HG03469 (cell line): ENCODE measurements at regions not wholly inside any gene's neighbourhood (a gene's known extent, or its start where the extent isn't known, plus 50 kb on each side); places are given as distances from the start of the nearest gene placed in this dataset.
A peak's percentile ranks its signal among the peaks of the same experiment; 100 is the strongest.

Experiments used
- ATAC-seq: cut with Tn5 transposase; IDR thresholded peaks from one replicate; pipeline ENCODE4 v1.9.1; 2021; ENCODE audit warnings: mild to moderate bottlenecking, moderate library complexity, moderate number of reproducible peaks; ENCODE audit not compliant: unreplicated experiment

DNA sequence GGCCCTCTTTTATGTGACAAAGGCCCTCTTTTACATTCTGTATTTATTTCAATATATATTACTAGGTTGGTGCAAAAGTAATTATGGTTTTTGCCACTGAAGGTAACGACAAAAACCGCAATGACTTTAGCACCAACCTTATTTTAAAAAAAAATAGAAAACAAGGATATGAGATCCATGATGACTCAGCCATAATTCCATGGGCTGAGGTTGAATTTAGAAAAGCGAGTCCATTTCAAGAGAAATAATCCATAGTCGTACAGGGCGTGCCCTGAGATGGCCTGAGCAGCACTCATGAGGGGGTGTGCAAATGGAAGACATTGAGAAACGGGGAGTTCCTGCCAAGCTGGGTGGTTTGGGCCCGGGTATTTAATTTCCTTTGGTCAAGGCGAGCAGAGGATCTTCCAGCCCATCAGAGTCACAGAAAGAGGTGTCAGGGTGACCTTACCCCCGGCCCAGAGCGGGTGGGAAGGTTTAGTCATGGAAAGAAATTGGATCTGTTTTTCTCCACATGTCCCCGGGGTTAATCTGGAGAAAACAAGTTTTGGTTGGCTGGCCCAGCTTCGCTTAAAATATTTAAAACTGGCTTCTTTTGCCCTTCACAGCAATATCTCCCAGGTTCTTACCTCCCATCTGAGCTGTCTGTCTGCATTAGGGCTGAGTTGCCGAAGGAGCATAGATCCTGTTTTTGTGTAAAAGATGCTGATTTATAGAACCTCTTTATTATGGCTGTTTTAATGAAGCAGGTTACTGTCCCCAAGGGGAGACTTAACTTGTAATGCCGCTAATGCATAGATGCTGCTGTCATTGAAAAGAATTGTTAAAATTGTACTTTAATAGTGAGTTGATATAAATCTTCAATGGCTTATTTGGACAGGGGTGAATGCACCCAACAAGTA is 255.6 kb downstream of the PREX1 start:
- ATAC-seq, result no peak

DNA sequence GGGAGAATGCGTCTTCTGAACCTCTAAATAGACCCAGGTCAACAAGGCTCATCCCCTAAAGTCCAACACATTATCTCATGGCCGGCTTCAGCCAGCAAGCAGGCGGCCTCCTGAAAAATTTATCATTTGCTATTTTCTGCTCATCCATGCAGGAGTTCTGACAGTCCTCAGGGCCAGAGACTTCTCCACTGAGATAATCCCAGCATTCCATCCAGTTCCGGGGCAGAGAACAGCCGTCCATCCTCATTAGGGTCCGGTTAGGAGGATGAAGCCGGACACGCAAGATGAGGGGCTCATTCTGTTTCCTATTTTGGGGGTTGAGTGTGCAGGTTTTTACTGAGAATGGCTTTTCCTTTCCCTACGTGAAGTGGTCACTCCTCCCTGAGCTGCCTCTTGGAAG is 258.1 kb downstream of the PREX1 start:
- ATAC-seq, result no peak

- no peak for ATAC-seq
Observed at GRCh38 chr20:48568520-48568919, 259.3 kb downstream of the PREX1 start.

DNA sequence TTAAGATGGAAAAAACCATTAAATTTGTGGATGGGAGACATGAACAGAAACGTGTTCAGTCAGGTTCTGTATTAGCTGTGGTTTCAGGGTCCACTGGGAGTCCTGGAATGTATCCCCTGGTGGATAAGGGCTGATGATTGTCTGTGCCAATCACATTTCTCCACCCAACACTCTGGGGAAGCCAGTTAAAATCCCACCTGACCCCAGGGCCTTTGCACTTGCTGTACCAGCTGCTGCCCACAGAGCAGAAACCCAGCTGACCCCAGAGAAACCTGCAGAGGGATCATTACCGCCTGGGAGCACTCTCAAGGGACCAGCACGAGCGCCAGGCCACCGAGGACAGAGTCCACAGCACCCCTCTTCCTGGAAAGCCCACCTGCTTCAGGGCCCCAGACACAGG is 260.7 kb downstream of the PREX1 start:
- no peak for ATAC-seq

DNA sequence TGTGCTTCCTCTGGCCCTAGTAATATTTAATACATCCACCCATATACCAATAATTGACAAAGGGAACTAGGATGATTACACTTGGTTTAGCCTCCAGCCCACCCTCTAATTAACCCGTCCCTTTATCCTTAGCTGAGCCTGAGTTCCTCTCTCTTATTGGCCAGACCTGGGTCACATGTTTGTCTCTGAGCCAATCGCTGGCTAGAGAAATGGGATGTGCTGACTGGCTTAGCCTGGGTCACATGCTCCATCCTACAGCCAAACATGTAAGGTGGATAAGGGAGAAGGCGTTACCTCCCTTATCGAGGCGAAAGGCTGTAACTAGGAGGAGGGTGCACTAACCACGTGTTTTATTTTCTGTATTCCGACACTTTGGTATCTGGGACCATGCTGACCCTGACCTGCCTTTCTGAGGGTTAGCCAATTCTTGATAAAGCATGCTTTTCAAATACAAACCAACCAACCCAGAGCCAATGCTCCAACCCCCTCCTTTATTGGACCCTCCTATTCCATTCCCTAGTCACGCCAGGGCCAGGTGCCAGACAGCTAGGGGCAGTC is 262.7 kb downstream of the PREX1 start:
- no peak for ATAC-seq

- ATAC-seq, result no peak
Observed at GRCh38 chr20:48563191-48563870, 264.5 kb downstream of the PREX1 start.

DNA sequence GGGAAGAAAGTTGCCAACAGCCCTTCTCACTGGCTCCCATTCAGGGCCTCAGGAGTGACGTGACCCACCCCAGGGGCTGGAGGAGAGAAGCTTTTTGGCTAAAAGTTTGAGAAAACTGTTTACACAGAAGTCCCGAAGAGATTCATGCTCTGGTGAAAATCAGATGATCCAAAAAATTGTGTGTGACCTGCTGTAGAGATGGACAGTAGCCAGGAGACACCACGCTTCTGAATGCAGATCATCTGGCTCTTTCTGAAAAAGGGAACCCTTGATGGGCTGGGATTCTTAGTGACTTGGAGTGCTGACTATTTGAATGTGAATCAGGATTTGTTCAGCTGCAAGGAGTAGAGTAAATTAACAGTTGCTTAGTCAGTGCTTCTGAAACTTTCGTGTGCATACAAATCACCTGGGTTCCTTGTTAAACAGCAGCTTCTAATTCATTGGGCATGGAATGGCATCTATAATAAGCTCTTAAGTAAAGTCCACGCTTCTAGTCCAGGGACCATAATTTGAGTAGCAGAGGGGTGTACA is 265.1 kb downstream of the PREX1 start:
- ATAC-seq, result no peak

DNA sequence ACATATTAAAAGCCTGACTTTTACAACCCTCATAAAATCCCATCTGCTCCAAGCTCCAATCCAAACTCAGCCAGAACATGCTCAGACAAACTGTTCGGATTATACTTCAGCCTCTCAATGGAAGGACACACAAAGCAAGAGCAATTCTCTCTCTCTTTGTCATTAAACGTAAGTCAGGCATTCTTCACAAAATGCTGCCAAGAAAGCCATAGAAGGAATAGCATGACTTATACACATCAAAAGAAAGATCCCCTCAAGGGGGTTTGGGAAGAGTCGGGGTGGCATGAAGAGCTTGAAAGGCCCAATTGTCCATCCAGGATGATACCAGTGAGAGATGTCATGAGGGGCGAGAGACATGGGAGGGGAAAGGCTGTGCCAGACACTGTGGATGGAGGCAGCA is 268.9 kb downstream of the PREX1 start:
- no peak for ATAC-seq

- ATAC-seq, result no peak
Observed at GRCh38 chr20:48557380-48557779, 270.4 kb downstream of the PREX1 start.

DNA sequence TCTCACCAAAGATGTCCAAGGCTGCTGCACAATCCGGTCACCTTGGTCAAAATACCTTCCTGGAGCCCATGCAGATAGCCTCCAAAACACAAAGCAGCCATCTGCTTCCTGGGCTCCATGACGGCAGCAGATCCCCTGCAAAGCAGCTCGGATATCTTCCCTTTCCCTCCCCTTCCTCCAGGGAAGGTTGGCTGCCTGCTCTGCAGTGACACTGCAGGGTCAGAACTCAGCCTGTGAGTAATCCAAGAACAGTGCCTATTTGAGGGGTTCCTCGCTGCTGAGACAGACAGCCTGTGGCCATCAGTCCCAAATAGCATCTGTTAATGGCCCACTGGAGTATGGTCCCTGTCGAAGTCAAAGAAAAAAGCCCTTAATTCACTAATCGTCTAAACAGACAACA is 270.8 kb downstream of the PREX1 start:
- ATAC-seq, result no peak

GRCh38 chr20:48552550-48552949 is 275.2 kb downstream of the PREX1 start:
- no peak for ATAC-seq

DNA sequence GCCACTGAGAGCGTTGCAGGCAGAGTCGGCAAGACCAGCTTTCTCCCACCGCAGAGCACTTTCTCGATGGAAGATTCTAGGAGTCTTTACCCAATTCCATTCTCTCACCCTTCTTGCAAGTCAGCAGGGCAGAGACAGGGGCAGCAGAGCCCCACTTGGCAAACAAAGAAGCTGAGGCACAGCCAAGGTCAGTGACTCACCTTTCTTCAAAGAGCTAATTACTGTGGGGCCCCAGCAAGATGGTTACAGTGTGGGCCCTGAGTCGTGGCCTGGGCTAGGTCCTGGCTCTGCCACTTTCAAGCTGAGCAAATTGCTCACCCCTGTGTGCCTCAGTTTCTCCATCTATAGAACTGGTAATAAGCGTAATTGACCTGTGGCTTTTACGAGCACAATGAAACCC is 277.0 kb downstream of the PREX1 start:
- ATAC-seq, result no peak

- ATAC-seq, result no peak
Observed at GRCh38 chr20:48547664-48548063, 280.1 kb downstream of the PREX1 start.

DNA sequence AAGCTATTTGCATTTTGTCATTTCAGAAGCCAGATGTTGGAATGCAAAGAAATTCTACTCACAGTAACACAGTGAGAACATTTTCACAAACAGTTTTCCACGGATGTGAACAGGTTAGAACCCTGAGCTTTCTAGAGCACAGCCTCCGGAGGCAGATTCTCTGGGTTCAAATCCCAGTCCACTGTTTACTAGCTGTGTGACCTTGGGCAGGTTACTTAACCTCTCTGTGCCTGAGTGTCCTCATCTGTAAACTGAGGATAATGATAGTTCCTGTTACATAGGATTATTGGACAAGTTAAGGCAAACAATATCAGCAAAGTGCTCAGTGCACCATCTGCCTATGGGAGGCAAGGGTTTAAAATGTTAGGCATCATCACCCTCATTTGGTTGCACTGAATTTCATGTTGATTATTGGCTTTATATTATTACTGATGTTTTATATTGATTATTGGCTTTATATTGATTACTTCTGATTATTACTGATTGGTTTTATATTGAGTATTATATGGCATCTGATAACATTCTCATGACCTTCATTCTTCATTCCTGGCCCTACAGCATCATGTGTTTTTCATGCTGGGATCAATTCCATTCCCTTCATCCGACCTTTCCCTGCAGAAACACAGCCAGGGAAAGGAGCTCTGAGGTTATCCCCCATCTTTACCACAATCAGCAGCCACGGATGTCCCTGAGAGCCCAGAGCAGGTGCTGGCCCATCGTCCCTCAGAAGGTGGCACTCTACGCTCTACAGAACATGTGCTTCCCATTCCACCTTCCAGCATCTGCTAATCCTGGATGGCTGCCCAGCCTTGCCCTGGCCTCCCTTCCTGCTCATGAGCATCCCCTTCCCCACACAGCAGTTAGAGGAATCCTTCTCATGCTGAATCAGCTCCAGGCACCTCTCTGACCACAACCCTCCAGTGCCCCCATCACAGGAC is 283.1 kb downstream of the PREX1 start:
- ATAC-seq, result no peak

- peak; percentile 56 for ATAC-seq
Observed at GRCh38 chr20:48541581-48542071, 286.2 kb downstream of the PREX1 start.

DNA sequence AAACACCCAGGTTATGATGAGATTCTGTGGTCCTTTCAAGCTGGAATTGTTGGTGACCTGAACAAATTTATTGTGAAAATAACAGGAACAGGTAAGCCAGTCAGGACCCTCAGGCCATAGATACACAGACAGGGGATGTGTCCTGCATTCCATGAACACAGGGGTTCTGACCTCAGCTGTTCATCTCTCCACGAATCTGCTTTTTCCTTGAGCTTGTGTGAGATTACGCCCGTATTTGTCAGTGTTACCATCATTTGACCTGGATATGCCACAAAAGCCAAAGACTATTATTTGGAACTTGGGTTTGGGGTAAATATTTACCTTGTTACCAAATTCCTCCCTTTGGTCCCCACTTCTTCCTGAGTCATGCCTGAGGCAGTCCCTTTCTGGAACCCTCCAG is 288.9 kb downstream of the PREX1 start:
- ATAC-seq, result no peak

- ATAC-seq, result no peak
Observed at GRCh38 chr20:48538058-48538825, 289.6 kb downstream of the PREX1 start.

- ATAC-seq, result no peak
Observed at GRCh38 chr20:48536206-48536605, 291.6 kb downstream of the PREX1 start.

DNA sequence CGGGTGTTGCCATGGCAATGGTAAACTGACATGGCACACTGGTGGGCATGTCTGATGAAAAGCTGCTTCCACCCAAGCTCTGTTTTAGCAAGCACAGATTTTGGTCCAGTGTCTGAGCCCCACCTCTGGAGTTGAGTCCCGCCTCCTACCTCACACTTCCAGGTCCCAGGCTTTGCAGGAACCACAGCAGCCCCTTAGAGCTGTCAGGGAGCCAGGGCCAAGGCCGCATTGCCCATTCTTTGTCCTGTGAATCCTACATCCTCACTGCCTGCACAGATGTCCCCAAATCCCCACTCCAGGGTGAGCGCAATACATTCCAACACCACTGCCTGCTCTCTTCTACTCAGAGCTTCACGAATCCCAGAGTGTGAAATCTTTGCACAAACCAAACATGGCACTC is 292.2 kb downstream of the PREX1 start:
- ATAC-seq, result no peak

- no peak for ATAC-seq
Observed at GRCh38 chr20:48532028-48532427, 295.8 kb downstream of the PREX1 start.
